A549 (cell line): ENCODE measurements at regions not wholly inside any gene's neighbourhood (a gene's known extent, or its start where the extent isn't known, plus 50 kb on each side); places are given as distances from the start of the nearest gene placed in this dataset.

Source experiments
- ATAC-seq, 2 experiments: fragments of 200-7000 bp in 1 of 2; fragments of >200 bp in 1 of 2; cut with Nextera tagmentation in 1 of 2; cut with Tn5 transposase in 1 of 2; 3 replicates each; pipeline versions ENCODE4 v1.8.0 to v1.9.1; 2018 to 2020; ENCODE audit warnings: mild to moderate bottlenecking in 1 of 2, moderate library complexity in 1 of 2
- CTCF ChIA-PET: fragments of 300-600 bp; sonication (Branson Sonifier 250); formaldehyde crosslinking; extraction: SDS; loops from one replicate; lab custom pipeline; 2021; ENCODE audit warnings: antibody characterized with exemption, inconsistent platforms; lab: Yijun Ruan, JAX
- POLR2A ChIA-PET: fragments of 350-600 bp; formaldehyde crosslinking; extraction: SDS; loops from one replicate; lab custom pipeline; 2021; ENCODE audit warnings: antibody characterized with exemption, inconsistent platforms; lab: Yijun Ruan, JAX
- DNase-seq, 2 experiments: peaks; one replicate each; pipeline versions ENCODE4 v3.0.0 to v3.0.0-alpha.2; 2011 to 2016; ENCODE audit warnings: low read depth in 1 of 2, low spot score in 1 of 2
- FAIRE-seq: peaks from 2 replicates; lab custom pipeline; 2011; peaks lifted over from hg19 to GRCh38; lab: Jason Lieb, UNC
- H3K27ac ChIP-seq, 2 experiments: fragments of >200 bp; sonication (Bioruptor Twin); formaldehyde crosslinking; 3 replicates each; pipeline ENCODE4 v1.5.1; 2016 to 2017
- H3K4me1 ChIP-seq: fragments of >200 bp; sonication (Bioruptor Twin); formaldehyde crosslinking; 3 replicates; pipeline ENCODE4 v1.6.1; 2016
- H3K4me2 ChIP-seq: fragments of >200 bp; sonication (Bioruptor Twin); formaldehyde crosslinking; 3 replicates; pipeline ENCODE4 v1.6.1; 2016
- H3K4me3 ChIP-seq: fragments of >200 bp; sonication (Bioruptor Twin); formaldehyde crosslinking; 3 replicates; pipeline ENCODE4 v1.5.1; 2016
- H3K9me3 ChIP-seq: fragments of >200 bp; sonication (Bioruptor Twin); formaldehyde crosslinking; 3 replicates; pipeline ENCODE4 v1.6.1; 2016
- ATOH8 ChIP-seq: fragments of 250-450 bp; sonication (Bioruptor Pico); IDR thresholded peaks from 2 replicates; pipeline ENCODE4 v1.5.0; 2020; ENCODE audit warnings: low read depth, mild to moderate bottlenecking, moderate library complexity
- CTCF ChIP-seq: fragments of >200 bp; sonication (Bioruptor Twin); formaldehyde crosslinking; IDR thresholded peaks from 3 replicates; pipeline ENCODE4 v1.5.1; 2016
- EHMT2 ChIP-seq: fragments of 200-600 bp; sonication (generic); IDR thresholded peaks from 2 replicates; pipeline ENCODE4 v1.6.1; 2016; ENCODE audit warnings: antibody characterized with exemption, low read depth, mild to moderate bottlenecking, moderate library complexity
- FOSB ChIP-seq: fragments of 250-450 bp; sonication (Bioruptor Pico); IDR thresholded peaks from 2 replicates; pipeline ENCODE4 v1.5.0; 2020; ENCODE audit warnings: mild to moderate bottlenecking, moderate library complexity
- FOXS1 ChIP-seq: fragments of 250-450 bp; sonication (Bioruptor Pico); IDR thresholded peaks from 2 replicates; pipeline ENCODE4 v1.5.0; 2020; ENCODE audit warnings: mild to moderate bottlenecking, moderate library complexity
- JUNB ChIP-seq: fragments of >200 bp; sonication (Bioruptor Twin); formaldehyde crosslinking; IDR thresholded peaks from 2 replicates; pipeline ENCODE4 v1.6.1; 2016
- NFE2L2 ChIP-seq: fragments of 150-350 bp; conservative IDR thresholded peaks from 2 replicates; pipeline ENCODE4 v1.6.1; 2014; ENCODE audit warnings: low read length
- POLR2AphosphoS2 ChIP-seq: conservative IDR thresholded peaks from 2 replicates; pipeline ENCODE4 v1.6.1; 2012; ENCODE audit warnings: low read length, improper control_type of control experiment, inconsistent platforms
- RAD21 ChIP-seq, 2 experiments: fragments of >200 bp in 1 of 2; sonication (Bioruptor Twin) in 1 of 2; formaldehyde crosslinking in 1 of 2; IDR thresholded peaks in 1 of 2; conservative IDR thresholded peaks in 1 of 2; 2 replicates in 1 of 2; 3 replicates in 1 of 2; pipeline ENCODE4 v1.6.1; 2012 to 2018; ENCODE audit warnings: inconsistent platforms in 1 of 2
- RARB ChIP-seq: fragments of 250-450 bp; sonication (Bioruptor Pico); IDR thresholded peaks from 2 replicates; pipeline ENCODE4 v1.8.0; 2021; ENCODE audit warnings: mild to moderate bottlenecking, moderate library complexity
- RCOR1 ChIP-seq: fragments of 150-350 bp; IDR thresholded peaks from 2 replicates; pipeline ENCODE4 v1.6.1; 2014; ENCODE audit warnings: antibody characterized with exemption, low read length, low read depth
- SMC3 ChIP-seq: fragments of >200 bp; sonication (Bioruptor Twin); formaldehyde crosslinking; IDR thresholded peaks from 3 replicates; pipeline ENCODE4 v1.6.1; 2018; ENCODE audit warnings: inconsistent platforms
- WGBS: methylation state at CpG from one replicate; pipeline ENCODE4 v1.1.6; 2017; ENCODE audit errors: missing lambda C conversion rate; 5-methylcytosine and 5-hydroxymethylcytosine counted together

GRCh38 chr4:147151763-147152162 is 206.1 kb upstream of the TTC29 start:
- POLR2A ChIA-PET, result no interaction called here
- H3K4me2 ChIP-seq, result no peak overlapping the region
- FAIRE-seq (no peak), DNase-seq (no peak)
- CTCF ChIA-PET, result no interaction called here
- H3K4me1 ChIP-seq, result no peaks in the 10 kb centered on the region
- no peak for TF ChIP-seq FOSB
- no peak for TF ChIP-seq CTCF
- no peak for TF ChIP-seq NFE2L2
- TF ChIP-seq RCOR1, result no peak
- TF ChIP-seq, all 56 proteins: peak for 0
- no peak for ATAC-seq
- Histone ChIP-seq H3K4me3 (no peak overlapping the region), H3K9me3 (no peaks in the 10 kb centered on the region), H3K27ac (no peak overlapping the region)

- ChIA-PET CTCF (interaction anchor here (1.2 to 2.9 kb wide), 3 partner anchors 20 to 709 kb away, joined by 3 to 13 read pairs (median 3); no protein-coding TSS in a partner anchor), POLR2A (interaction anchor here (1.3 kb wide), 1 partner anchor 526 kb away, joined by 3 read pairs; the partner anchor contains the start of gene PRMT9)
- TF ChIP-seq FOXS1, result no peak
- TF ChIP-seq POLR2AphosphoS2, result no peak
- TF ChIP-seq ATOH8 (CRISPR knock-in tag), result no peak
- 0 out of 3 replicates have a peak, but pooled peaks have one; percentile 7 for TF ChIP-seq CTCF
- no peak for TF ChIP-seq JUNB
- peak; percentile 22 to 25; a peak in 1 of 5 replicates for TF ChIP-seq RAD21 (conservative IDR thresholded peaks at IDR 0.05 in 1 of 2, IDR thresholded peaks at IDR 0.05 in 1 of 2)
- no peak for TF ChIP-seq RARB (CRISPR knock-in tag)
- H3K27ac ChIP-seq, result peak overlapping the region; percentile 61 to 82; a peak in 5 of 6 replicates
- H3K9me3 ChIP-seq, result no peaks in the 10 kb centered on the region
- H3K4me1 ChIP-seq, result peaks cover 5% of the 10 kb centered on the region; the same call in 1 of the 3 replicates
- FAIRE-seq (no peak), DNase-seq (peak; percentile 3 to 20), ATAC-seq (peak; percentile 86 to 87)
- peak overlapping the region; percentile 90 for H3K4me2 ChIP-seq
- peak overlapping the region; percentile 50 for H3K4me3 ChIP-seq
- 18% methylated on average over 8 of the region's 29 CpGs for WGBS
These were observed 212.4 kb upstream of the TTC29 start for GRCh38 chr4:147157860-147158701.

GRCh38 chr4:147160908-147161513 is 215.3 kb upstream of the TTC29 start:
- WGBS, result 34% methylated on average over 3 of the region's 3 CpGs
- DNase-seq (peak; percentile 49 to 51), ATAC-seq (peak; percentile 65 to 72; a peak in 4 of 6 replicates), FAIRE-seq (no peak)
- no peak overlapping the region for H3K4me2 ChIP-seq
- POLR2A ChIA-PET, result no interaction called here
- TF ChIP-seq SMC3, result peak; percentile 81
- TF ChIP-seq RAD21 (conservative IDR thresholded peaks at IDR 0.05 in 1 of 2, IDR thresholded peaks at IDR 0.05 in 1 of 2), result peak; percentile 72 to 73
- no peak for TF ChIP-seq EHMT2
- TF ChIP-seq CTCF, result peak; percentile 66
- no peak overlapping the region for H3K27ac ChIP-seq
- H3K4me3 ChIP-seq, result no peak overlapping the region
- H3K9me3 ChIP-seq, result no peaks in the 10 kb centered on the region
- H3K4me1 ChIP-seq, result peaks cover 5% of the 10 kb centered on the region; the same call in 1 of the 3 replicates
- CTCF ChIA-PET, result interaction anchor here (0.7 to 2.2 kb wide), 14 partner anchors 11 to 706 kb away, joined by 3 to 10 read pairs (median 4); no protein-coding TSS in a partner anchor
